Hepatic stellate cell (primary cell): ENCODE measurements at regions not wholly inside any gene's neighbourhood (a gene's known extent, or its start where the extent isn't known, plus 50 kb on each side); places are given as distances from the start of the nearest gene placed in this dataset.
A peak's percentile ranks its signal among the peaks of the same experiment; 100 is the strongest.

ENCODE experiments used
- DNase-seq: peaks from one replicate; pipeline ENCODE4 v3.0.0; 2011; ENCODE audit warnings: low spot score

DNA sequence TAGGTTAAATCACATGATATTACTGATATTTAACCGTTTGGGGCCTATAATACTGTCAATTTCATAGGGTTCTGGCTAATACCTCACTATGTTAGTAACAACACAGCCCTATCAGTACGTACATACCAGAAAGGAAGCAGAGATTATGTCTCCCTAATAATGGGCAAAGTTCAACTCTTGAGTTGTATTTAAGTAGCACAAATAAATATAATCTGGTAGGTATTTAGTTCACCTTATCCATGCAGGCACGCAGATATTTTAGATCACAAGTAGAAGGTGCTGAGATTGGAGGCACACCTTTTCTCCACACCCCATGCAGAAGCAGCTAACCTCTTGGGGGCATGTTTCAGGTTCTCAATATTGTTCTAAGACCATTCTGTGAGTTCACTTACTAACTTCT, 118.9 kb downstream of the IRS1 start:
- DNase-seq, result no peak

DNA sequence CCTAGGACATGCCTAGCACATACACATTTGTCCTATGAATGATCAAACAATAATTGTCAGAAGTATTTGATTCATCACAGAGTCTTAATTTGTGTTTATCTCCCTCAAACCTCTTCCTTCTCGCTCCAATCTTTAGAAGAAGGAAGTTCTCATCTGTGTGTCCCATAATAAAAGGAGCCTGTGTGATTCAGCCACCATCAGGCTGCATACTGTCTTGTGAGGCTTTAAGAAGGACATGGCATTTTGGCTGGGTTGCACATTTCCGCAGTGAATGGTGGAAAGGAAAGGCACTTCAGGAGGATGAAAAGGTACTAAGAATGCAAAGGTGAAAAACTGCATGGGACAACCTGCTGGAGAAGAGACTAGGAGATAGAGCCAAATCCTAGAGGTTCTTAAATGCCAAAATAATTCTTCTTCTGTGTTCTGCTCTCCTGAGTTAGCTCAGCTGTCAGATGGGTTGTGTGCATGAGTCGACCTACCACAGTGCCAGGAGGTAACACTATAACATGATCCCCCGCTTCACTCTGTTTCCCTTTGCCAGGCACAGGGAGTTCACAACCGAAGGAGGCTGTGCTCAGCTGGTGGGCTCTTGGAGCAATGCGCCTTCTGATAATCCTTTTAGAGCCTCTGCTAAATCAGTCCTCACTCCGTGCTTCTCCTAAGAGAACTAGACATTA, 120.1 kb downstream of the IRS1 start:
- DNase-seq, result no peak

DNA sequence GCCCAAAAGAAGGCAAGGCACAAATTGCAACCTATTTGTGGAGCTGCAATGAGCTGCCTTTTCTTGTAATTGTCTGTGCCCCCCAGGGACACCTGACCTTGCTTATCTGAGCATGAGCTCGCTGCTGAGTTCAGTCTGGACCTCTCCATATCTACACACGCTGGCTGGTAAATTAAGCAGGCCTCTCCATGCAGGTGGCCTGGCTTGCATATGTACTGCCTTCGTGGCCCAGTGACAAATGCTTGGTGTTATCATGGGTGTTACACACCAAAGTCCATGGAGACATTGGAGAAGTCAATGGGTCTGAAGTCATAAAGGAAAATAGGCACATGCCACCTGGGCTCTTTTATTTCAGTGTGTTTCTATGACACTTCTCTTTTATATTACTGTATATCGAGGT, 121.2 kb downstream of the IRS1 start:
- no peak for DNase-seq

DNA sequence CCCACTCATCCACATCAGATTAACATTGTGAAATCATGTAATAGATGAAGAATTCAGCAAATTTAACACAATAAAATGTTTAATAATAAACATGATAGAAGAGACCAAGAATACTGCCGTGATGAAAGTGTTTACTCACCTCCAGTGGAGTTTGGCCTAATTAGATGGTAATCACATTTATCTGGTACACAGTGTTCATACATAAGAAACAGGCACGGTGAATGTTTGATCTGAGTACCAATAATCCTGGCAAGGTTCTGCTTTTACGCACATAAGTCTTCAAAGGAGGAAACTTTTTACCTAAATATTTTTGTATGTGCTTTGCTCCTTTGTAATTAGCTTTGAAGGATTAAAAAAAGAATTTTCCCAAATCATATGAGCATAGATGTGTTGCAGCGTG, 122.5 kb downstream of the IRS1 start:
- no peak for DNase-seq

DNA sequence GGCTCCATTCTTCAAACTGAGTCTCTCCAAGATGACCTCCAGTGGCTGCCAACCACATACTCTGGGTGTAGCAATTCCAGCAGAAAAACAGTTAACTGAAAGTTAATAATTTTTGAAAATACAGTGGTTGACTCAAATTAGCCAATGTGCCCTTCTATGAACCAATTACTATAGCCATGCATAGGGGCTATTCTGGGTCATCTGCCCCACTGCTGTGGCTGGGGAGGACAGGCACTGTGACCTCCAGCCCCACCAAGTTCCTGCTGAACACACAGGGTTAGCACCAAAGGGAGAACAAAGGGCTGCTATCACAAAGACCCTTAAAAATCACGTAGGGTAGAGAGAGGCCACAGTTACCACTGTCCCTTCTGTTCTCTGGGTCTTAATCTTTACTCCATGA, 123.0 kb downstream of the IRS1 start:
- DNase-seq, result no peak

DNA sequence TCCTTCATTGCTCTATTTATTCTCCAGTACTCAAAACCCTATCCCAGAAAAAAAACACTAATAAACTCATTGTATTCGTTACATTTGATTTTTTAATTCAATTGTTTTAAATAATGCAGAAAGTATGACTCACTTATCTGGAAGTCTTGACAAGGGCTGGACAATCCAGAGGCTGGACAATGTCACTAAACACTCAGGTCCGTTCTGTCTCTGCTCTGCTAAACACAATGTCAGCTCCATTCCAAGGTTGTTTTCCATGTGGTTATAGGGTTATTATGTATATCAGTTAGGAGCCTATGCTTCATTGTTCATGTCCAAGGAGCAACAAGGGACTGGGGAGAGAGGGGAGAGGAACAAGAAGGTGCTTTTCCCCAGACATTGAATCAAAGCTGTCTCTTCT, 125.5 kb downstream of the IRS1 start:
- no peak for DNase-seq

DNA sequence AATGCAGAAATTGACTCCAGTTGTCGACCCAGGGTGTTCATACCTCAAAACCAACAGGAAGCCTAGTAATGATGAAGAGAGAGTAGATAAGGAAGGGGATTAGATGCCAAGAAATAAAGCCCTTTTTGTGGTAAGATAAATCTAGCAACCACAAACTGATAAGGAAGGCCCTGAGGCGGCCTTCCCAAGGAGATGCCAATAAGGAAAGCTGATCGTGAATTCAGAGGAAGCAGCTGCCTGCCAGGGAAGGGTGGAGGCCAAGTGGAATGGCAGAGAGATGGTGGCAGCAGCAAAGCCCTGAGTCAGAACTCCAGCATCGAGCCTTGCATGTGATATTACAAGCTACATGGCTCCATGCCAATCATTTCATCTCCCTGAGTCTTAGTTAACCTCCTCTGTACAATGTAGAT, 126.3 kb downstream of the IRS1 start:
- no peak for DNase-seq

DNA sequence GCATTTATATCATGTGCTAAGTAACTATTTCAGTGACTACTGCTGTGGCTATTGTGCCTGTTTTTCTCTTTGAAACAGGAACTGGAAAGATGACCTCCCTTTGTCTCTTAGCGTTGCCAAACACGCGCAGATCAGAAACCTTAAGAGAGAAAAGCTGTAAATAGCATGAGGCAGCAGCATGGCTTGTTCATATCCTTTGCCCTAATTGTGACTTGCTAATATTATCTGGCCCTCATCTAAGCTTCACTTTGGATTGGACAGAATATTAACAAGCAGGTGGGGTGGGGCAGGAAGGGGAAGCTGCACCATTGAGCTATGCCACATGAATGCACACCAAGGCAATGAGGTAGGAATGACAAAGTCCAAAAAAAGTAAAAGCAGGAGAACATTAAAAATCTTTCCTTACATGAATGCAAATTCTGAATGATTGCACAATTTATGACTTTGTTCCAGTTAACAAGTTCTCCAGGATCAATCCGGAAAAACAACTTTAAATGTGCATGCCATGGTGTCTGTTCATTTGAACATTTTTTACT, 128.4 kb downstream of the IRS1 start:
- no peak for DNase-seq

DNA sequence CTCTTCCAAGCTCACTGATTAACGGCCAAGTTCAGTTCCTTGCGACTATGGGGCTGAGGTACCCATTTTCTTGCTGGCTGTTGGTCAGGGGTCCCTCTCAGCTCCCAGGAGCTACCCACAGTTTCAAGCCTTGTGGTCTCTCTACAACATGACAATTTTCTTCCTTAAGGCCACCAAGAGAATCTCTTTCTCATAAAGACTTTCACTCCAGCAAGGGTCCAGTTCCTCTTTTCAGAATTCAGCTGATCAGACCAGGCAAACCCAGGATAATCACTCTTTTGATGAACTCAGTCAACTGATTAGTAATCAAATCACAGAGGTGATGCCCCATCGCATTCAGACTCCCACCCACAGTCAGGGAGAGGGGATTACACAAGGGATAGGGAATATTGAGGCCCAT, 129.7 kb downstream of the IRS1 start:
- DNase-seq, result no peak

DNA sequence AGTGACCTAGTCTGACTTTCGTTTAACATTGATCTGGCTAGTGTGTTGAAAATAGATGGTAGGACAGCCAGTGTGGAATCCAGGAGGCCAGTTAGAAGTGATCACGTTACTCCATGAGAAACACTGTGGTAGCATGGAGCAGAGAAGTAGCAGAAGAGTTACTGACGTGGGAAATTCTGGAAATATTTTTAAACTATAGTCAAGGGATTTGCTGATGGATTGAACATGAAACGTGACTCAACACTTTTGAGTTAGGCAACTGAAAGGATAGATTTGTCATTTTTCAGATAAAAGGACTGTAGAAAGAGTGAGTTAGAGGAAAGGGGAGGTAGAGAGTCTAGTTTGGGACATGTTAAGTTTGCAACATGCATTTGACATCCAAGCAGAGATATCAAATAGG, 130.4 kb downstream of the IRS1 start:
- no peak for DNase-seq

DNA sequence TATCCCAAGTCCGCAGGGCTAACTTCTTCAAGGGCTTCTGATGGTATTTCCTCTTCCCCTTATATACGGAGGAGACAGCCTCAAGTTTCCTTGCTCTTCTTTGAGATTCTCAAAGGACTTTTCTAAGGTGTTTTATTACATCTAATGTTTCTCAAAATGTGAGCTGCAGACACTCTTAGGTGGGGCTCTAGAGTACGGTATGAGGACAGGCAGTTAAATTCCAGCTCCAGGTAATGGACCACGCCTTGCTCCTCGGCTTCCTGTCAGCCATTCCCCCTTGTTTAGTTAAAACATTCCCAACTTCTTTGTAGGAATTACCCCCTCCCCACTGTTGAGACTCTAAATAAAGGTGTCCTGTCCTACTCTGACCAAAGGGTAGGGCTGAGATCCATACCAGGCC, 131.9 kb downstream of the IRS1 start:
- DNase-seq, result no peak

DNA sequence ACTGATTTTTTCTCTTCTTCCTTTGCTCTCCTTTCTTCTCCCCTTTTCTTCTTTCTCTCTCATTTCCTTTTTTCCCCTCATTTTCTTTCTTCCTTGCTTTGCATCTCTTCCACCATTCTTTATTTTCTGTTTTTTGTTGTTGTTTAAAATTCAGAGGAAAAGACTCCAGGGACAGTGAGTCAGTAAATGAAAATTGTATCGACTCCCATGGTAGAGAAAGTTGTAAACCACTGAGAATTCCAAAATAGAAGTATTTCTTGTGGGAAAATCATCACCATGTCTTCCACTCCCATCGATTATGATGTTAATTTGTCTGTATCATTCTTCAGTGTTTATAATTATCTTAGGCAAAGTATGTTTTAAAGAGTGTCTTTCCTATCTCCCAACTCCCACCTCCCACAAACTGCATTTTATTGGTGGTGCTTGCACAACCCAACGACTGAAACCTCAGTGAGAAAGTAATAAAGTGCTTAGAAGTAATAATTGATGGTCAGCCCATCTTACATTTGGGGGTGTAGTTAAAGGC, 134.3 kb downstream of the IRS1 start:
- no peak for DNase-seq

DNA sequence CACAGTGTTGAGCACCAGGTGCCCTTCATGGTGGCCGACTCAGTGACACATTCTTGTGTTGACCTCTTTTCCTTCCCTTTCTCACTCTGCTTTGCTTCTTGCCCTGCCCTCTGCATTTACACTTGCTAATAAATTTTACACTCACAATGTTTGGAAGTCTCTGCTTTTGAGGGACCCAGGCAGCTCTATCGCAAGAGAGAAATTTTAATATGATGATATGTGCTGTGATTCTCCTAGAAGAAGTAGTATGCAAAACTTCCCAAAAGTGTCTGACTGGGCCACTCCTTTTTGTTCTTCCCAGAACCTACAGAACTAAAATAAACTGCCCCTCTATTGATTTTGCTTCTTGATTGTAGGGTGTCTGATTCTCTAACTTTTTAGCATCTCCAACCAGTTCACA, 135.0 kb downstream of the IRS1 start:
- no peak for DNase-seq

DNA sequence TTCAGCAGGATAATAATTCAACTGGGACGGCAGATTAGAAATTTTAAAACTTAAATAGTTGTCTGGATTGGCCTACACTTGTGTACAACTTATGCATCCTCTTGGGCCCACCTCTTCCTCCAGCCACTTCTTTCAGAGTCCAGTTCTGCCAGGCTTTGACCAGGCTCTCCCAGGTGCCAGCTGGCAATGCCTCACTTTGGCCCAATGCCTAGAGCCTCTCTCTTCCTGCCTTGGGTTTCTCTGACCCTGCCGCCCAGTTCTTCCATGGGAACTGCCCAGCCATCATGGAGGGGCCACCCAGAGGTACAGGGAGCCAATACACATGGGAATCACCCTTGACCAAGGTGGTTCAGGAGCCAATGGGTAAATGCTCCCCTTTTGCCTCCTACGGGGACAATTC, 135.5 kb downstream of the IRS1 start:
- no peak for DNase-seq

DNA sequence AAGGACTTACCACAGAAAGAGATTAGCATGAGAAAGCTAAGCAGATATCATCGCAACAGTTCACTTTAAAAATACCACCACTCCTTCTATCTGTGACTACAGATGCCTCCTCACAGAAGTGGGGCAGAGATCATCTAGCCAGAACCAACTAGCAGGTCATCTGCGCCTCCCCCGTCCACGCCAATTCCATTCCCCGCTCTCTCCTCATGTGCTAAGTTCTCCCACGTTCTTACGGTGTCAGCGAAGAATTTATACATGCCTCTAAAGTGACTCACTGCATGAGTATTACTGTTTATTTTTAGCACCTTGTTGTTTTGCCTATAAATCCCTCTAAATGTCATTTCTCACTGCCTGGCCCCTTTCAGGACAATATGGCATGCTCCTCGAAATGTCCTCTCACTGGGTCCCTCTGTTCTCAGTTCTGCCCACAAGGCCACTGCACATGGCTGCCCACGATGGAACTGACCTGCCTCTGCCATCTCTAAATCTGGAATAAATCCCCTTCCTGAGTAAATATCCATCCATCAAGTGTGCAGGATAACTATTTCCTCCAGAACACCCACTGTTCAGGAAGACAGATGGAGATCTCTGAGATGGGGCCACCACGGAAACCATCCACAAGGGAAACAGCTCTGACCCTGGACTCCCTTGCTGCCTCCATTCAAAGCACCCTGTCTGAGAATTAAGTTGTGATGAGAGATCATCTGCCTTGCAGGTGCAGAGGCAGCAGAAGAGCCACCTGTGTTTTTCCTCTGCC, 137.7 kb downstream of the IRS1 start:
- DNase-seq, result peak; percentile 70

DNA sequence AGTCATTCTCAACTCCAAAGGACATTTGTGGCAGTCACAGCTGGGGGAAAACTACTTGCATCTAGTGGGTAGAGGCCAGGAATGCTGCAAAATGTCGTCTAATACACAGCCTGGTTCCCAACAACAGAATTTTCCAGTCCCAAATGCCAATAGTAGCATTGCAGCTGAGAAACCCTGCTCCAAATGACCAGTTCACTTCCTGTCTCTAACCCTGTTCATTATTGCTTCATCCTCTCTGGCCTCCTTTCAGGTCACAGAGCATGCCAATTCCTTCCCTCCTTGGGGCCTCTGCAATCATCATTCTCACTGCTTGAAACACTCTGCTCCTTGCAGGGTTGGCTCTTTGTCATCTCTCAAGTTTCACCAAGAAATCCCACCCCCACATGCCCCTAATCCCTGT, 139.1 kb downstream of the IRS1 start:
- DNase-seq, result peak; percentile 32

DNA sequence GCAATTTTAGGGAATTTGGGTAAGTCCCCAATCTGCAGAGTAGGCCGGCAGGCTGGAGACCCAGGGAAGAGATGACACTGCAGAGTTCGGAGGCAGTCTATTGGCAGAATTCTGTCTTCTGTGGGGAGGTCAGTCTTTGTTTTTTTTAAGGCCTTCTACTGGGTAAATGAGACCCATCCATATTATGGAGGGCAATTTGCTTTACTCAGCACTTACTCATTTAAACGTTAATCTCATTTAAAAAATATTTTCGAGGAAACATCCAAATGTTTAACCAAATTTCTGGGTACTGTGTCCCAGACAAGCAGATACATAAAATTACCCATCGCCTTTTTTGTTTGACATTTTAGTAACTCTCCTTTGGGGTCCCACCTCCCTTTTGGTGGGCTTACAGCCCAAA, 139.5 kb downstream of the IRS1 start:
- no peak for DNase-seq

DNA sequence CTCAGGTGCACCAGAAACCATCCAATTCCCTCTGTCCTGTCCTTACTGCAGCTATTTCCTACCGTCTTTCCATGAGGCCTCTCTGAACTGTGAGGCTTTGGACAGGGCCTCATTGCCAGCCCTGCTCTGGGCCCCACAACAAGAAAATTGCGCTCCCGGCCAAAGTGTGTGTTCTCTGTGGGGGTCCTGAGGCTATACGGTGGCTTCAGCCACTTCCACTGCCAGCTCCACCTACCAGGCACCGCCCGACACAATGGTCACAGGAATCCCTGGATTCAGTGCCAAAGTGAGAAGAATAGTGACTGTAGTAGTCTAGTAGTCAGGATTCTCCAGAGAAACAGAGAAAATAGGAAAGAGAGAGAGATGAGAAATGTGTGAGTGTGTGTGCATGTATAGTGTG, 140.2 kb downstream of the IRS1 start:
- DNase-seq, result no peak

DNA sequence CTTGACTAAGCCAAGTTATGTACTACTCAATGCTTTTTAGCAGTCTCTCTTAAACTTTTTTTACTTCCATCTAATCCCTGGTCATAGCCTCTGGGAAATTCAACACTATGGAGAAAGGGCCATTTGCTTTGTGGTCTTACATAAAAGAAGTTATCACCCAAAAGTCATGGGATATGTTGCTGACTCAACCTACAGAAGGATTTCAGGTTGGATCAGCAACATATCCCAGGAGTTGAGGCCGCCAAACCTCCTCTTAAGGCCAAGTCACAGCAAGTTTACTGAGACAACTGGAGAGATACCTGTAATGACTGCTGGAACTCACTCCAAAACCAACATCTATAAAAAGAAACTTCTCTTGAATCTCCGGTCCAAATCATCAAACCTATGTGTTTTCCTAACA, 141.1 kb downstream of the IRS1 start:
- no peak for DNase-seq

DNA sequence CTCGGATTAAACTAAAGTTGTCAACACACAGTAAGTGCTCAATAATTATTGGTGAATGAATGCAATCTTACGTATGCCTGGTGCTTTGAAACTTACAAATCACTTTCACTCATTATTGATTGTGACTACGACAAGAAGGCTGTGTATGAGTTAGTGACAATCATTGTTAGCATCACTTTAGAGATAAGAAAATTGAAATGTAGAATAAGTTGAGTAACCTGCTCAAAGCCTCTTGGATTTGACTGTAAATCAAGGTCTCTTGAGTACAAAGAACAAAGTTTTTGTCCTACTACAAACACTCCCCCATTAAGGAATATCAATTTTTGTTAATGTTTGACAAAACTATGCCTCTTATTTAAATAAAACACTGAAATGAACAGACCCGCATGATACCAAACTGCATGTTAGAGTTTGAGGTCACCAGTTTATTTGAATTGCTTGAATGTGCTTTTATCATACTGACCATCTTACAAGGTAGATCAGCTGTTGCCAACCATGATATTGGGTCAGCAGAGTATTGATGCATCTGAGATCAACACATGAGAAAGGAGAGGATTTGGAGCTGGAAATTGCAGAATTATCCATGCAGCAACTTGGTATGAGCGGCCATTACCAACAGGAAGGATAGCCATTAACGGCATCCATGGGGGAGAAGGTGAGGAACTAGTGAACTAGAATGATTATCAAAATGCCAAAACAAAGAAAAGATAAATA, 142.1 kb downstream of the IRS1 start:
- DNase-seq, result no peak

DNA sequence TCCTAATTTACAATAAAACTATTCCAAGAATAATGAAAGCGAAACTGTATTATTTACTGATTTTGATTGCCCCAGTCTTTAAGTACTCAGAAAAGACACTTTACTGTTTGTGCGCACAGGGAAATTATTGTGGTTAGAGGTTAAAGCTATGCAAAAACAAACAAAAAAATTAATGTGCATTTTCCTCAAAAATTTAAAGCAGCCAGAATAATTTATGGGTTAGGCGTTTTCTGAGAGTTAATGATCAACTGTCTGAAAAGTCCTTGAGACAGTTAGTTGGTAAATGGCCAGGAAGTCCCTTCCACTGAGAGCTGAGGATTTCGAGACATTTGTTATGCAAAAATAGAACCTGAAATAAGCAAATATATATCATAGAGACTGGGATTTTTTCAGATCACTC, 143.3 kb downstream of the IRS1 start:
- DNase-seq, result no peak

DNA sequence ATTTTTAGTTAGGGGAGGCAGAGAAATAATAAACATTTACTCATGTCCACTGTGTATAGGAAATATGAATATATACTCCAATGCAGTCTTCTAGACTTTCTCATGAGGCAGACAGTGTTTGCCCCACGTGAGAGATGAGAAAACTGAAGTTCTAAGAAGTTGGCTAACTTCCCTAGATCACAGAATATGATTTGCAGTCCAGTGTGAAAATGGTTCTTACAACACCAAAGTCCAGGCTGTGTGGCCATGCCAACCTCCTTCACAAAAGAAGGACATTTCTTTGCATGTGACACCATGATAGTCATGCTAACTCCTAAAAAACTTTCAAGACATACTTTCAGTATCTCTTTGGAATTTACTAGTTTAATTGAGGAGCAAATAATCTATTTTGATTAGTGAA, 143.7 kb downstream of the IRS1 start:
- no peak for DNase-seq
